GM23338 (cell line): ENCODE measurements at regions not wholly inside any gene's neighbourhood (a gene's known extent, or its start where the extent isn't known, plus 50 kb on each side); places are given as distances from the start of the nearest gene placed in this dataset.

Experiments
- ATAC-seq: fragments of 200-7000 bp; cut with Tn5 transposase; 3 replicates; pipeline ENCODE4 v1.9.1; 2020
- DNase-seq: peaks from one replicate; pipeline ENCODE4 v3.0.0-alpha.2; 2015; ENCODE audit warnings: low spot score
- H2AFZ ChIP-seq: fragments of 200-600 bp; sonication (generic); 2 replicates; pipeline ENCODE4 v1.8.0; 2016; ENCODE audit warnings: antibody characterized with exemption, mild to moderate bottlenecking, moderate library complexity
- H3F3A ChIP-seq: fragments of 200-600 bp; sonication (generic); replicated peaks from 2 replicates; pipeline ENCODE4 v1.8.0; 2017; ENCODE audit warnings: antibody characterized with exemption, mixed run types, low read depth
- H3K27ac ChIP-seq: fragments of 200-600 bp; sonication (generic); 2 replicates; pipeline ENCODE4 v1.6.1; 2016; ENCODE audit warnings: low read depth
- H3K27me3 ChIP-seq: fragments of 200-600 bp; sonication (generic); 2 replicates; pipeline ENCODE4 v1.8.0; 2016; ENCODE audit warnings: mild to moderate bottlenecking, mixed run types, moderate library complexity; ENCODE audit not compliant: insufficient read depth
- H3K36me3 ChIP-seq: fragments of 200-600 bp; sonication (generic); 2 replicates; pipeline ENCODE4 v1.8.0; 2016; ENCODE audit warnings: mild to moderate bottlenecking; ENCODE audit not compliant: insufficient read depth
- H3K4me1 ChIP-seq: fragments of 200-600 bp; sonication (generic); 2 replicates; pipeline ENCODE4 v1.8.0; 2016; ENCODE audit warnings: mild to moderate bottlenecking, moderate library complexity; ENCODE audit not compliant: insufficient read depth
- H3K4me2 ChIP-seq: fragments of 200-600 bp; sonication (generic); 2 replicates; pipeline ENCODE4 v1.7.1; 2017; ENCODE audit warnings: mixed run types
- H3K4me3 ChIP-seq: fragments of 200-600 bp; sonication (generic); 2 replicates; pipeline ENCODE4 v1.6.1; 2016; ENCODE audit warnings: mixed run types
- H3K79me2 ChIP-seq: fragments of 200-600 bp; sonication (generic); replicated peaks from 2 replicates; pipeline ENCODE4 v1.8.0; 2017; ENCODE audit warnings: mild to moderate bottlenecking; ENCODE audit not compliant: insufficient read depth
- H3K9me2 ChIP-seq: fragments of 200-600 bp; sonication (generic); 2 replicates; pipeline ENCODE4 v1.8.0; 2017; ENCODE audit not compliant: insufficient read depth
- H4K20me1 ChIP-seq: fragments of 200-600 bp; sonication (generic); replicated peaks from 2 replicates; pipeline ENCODE4 v1.8.0; 2017; ENCODE audit warnings: mild to moderate bottlenecking; ENCODE audit not compliant: insufficient read depth
- H3K27ac Mint-ChIP-seq: 2 replicates; pipeline ENCODE4 v1.8.0; 2020; ENCODE audit warnings: inconsistent platforms, mild to moderate bottlenecking, moderate library complexity, mixed read lengths
- H3K27me3 Mint-ChIP-seq: 3 replicates; pipeline ENCODE4 v1.8.0; 2022; ENCODE audit warnings: low read depth, mild to moderate bottlenecking, moderate library complexity, mixed read lengths, inconsistent platforms; ENCODE audit not compliant: insufficient read depth, poor library complexity
- H3K36me3 Mint-ChIP-seq: 3 replicates; pipeline ENCODE4 v1.8.0; 2021; ENCODE audit warnings: low read depth, mild to moderate bottlenecking, inconsistent platforms, moderate library complexity, mixed read lengths
- H3K4me1 Mint-ChIP-seq: 3 replicates; pipeline ENCODE4 v1.8.0; 2020; ENCODE audit warnings: mild to moderate bottlenecking, inconsistent platforms, mixed read lengths
- H3K4me3 Mint-ChIP-seq: 3 replicates; pipeline ENCODE4 v1.8.0; 2021; ENCODE audit warnings: moderate library complexity, mild to moderate bottlenecking, inconsistent platforms, mixed read lengths
- H3K9me3 Mint-ChIP-seq: 3 replicates; pipeline ENCODE4 v1.8.0; 2020; ENCODE audit warnings: moderate library complexity, mild to moderate bottlenecking, inconsistent platforms, mixed read lengths
- CREB1 ChIP-seq: fragments of 250-450 bp; sonication (Bioruptor Pico); IDR thresholded peaks from 2 replicates; pipeline ENCODE4 v1.5.0; 2020; ENCODE audit warnings: low read depth, mild to moderate bottlenecking, moderate library complexity
- EZH2 ChIP-seq: fragments of 200-600 bp; sonication (generic); IDR thresholded peaks from one replicate; pipeline ENCODE4 v1.8.0; 2017; ENCODE audit warnings: antibody characterized with exemption, mild to moderate bottlenecking, low read depth; ENCODE audit not compliant: unreplicated experiment
- EZH2phosphoT487 ChIP-seq: fragments of 200-600 bp; sonication (generic); IDR thresholded peaks from one replicate; pipeline ENCODE4 v1.8.1; 2018; ENCODE audit warnings: antibody characterized with exemption; ENCODE audit not compliant: unreplicated experiment
- NANOG ChIP-seq: IDR thresholded peaks from 2 replicates; pipeline ENCODE4 v1.6.1; 2016; ENCODE audit warnings: antibody characterized with exemption, borderline replicate concordance
- STAT1 ChIP-seq: IDR thresholded peaks from one replicate; pipeline ENCODE4 v1.6.1; 2016; ENCODE audit warnings: antibody characterized with exemption; ENCODE audit not compliant: unreplicated experiment
- ZNF114 ChIP-seq: fragments of 250-450 bp; sonication (Bioruptor Pico); IDR thresholded peaks from 2 replicates; pipeline ENCODE4 v1.5.0; 2020; ENCODE audit warnings: mild to moderate bottlenecking, moderate library complexity
- ZNF331 ChIP-seq: fragments of 250-450 bp; sonication (Bioruptor Pico); IDR thresholded peaks from 2 replicates; pipeline ENCODE4 v1.5.0; 2020; ENCODE audit warnings: low read depth, mild to moderate bottlenecking, moderate library complexity
- TF ChIP-seq, protein P1 (sequence below): IDR thresholded peaks from 2 replicates; pipeline ENCODE4 v1.6.1; 2016; ENCODE audit warnings: antibody characterized with exemption
- TF ChIP-seq, protein P2 (sequence below), 2 experiments: fragments of 200-600 bp in 1 of 2; sonication (generic) in 1 of 2; conservative IDR thresholded peaks; 2 replicates each; pipeline versions ENCODE4 v1.5.1 to v1.6.1; 2016 to 2017; ENCODE audit warnings: antibody characterized with exemption in 2 of 2, low read depth in 2 of 2, mild to moderate bottlenecking in 2 of 2, moderate library complexity in 1 of 2
- TF ChIP-seq, protein P3 (sequence below): fragments of 250-450 bp; sonication (Bioruptor Pico); IDR thresholded peaks from 2 replicates; pipeline ENCODE4 v1.5.0; 2020; ENCODE audit warnings: mild to moderate bottlenecking, moderate library complexity
- TF ChIP-seq, protein P4 (sequence below): IDR thresholded peaks from one replicate; pipeline ENCODE4 v1.6.1; 2018; ENCODE audit warnings: antibody characterized with exemption; ENCODE audit not compliant: unreplicated experiment

DNA sequence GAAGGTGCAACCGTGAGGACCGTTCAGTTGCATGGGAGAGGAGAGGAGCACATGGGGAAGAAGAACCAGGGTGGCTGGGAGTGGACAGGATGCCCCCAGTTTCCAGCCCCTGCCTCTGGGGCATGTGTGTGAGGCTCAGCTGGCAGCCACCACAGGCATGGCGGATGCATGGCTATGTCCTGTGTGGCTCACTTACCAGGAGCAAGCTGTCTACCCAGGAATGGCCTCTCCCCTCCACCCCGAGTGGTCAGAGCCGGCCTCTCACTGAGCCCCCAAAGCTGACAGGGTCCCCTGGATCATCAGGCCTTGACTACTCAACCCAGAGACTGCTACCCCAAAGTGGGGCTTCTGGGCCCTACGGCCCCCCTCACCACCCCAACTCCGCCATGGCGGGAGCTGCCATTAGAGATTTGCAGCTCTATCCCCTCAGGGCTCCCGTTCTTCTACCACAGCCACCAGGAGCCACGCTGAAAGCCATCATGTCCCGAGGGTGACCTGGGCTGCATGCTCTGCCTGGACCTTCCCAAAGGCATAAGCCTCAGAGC is 65.3 kb downstream of the RHOB start (continued):
- TF ChIP-seq, protein P1, sequence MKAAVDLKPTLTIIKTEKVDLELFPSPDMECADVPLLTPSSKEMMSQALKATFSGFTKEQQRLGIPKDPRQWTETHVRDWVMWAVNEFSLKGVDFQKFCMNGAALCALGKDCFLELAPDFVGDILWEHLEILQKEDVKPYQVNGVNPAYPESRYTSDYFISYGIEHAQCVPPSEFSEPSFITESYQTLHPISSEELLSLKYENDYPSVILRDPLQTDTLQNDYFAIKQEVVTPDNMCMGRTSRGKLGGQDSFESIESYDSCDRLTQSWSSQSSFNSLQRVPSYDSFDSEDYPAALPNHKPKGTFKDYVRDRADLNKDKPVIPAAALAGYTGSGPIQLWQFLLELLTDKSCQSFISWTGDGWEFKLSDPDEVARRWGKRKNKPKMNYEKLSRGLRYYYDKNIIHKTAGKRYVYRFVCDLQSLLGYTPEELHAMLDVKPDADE: no peak
- TF ChIP-seq, protein P2, sequence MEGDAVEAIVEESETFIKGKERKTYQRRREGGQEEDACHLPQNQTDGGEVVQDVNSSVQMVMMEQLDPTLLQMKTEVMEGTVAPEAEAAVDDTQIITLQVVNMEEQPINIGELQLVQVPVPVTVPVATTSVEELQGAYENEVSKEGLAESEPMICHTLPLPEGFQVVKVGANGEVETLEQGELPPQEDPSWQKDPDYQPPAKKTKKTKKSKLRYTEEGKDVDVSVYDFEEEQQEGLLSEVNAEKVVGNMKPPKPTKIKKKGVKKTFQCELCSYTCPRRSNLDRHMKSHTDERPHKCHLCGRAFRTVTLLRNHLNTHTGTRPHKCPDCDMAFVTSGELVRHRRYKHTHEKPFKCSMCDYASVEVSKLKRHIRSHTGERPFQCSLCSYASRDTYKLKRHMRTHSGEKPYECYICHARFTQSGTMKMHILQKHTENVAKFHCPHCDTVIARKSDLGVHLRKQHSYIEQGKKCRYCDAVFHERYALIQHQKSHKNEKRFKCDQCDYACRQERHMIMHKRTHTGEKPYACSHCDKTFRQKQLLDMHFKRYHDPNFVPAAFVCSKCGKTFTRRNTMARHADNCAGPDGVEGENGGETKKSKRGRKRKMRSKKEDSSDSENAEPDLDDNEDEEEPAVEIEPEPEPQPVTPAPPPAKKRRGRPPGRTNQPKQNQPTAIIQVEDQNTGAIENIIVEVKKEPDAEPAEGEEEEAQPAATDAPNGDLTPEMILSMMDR (conservative IDR thresholded peaks at IDR 0.05; ENCODE audit: low read depth in 2 of 2): no peak

DNA sequence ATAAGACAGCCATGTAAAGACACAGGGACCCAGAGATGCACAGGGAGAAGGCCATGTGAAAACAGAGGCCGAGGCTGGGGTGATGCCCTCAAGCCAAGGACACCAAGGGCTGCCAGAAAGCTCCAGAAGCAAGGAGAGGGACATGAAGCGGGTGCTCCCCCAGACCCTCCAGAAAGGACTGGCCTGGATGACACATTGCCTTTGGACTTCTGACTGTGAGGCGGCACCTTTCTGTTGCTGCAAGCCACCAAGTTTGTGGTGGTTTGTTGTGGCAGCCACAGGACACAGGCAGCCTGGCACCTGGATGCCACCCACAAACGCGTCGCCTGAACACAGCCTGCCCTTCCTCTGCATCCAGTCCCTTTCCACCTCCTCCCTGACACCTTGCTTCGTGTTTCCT is 67.1 kb downstream of the RHOB start:
- H3K4me1 Mint-ChIP-seq: peaks cover 13% of the 10 kb centered on the region
- H3K27ac Mint-ChIP-seq: no peak overlapping the region

More for the DNA sequence above, 67.1 kb downstream of the RHOB start:
- TF ChIP-seq EZH2phosphoT487 (no peak), CREB1 (CRISPR knock-in tag) (no peak), ZNF114 (CRISPR knock-in tag) (no peak), ZNF331 (no peak), STAT1 (no peak), NANOG (no peak), EZH2 (no peak)
- TF ChIP-seq, protein P3, sequence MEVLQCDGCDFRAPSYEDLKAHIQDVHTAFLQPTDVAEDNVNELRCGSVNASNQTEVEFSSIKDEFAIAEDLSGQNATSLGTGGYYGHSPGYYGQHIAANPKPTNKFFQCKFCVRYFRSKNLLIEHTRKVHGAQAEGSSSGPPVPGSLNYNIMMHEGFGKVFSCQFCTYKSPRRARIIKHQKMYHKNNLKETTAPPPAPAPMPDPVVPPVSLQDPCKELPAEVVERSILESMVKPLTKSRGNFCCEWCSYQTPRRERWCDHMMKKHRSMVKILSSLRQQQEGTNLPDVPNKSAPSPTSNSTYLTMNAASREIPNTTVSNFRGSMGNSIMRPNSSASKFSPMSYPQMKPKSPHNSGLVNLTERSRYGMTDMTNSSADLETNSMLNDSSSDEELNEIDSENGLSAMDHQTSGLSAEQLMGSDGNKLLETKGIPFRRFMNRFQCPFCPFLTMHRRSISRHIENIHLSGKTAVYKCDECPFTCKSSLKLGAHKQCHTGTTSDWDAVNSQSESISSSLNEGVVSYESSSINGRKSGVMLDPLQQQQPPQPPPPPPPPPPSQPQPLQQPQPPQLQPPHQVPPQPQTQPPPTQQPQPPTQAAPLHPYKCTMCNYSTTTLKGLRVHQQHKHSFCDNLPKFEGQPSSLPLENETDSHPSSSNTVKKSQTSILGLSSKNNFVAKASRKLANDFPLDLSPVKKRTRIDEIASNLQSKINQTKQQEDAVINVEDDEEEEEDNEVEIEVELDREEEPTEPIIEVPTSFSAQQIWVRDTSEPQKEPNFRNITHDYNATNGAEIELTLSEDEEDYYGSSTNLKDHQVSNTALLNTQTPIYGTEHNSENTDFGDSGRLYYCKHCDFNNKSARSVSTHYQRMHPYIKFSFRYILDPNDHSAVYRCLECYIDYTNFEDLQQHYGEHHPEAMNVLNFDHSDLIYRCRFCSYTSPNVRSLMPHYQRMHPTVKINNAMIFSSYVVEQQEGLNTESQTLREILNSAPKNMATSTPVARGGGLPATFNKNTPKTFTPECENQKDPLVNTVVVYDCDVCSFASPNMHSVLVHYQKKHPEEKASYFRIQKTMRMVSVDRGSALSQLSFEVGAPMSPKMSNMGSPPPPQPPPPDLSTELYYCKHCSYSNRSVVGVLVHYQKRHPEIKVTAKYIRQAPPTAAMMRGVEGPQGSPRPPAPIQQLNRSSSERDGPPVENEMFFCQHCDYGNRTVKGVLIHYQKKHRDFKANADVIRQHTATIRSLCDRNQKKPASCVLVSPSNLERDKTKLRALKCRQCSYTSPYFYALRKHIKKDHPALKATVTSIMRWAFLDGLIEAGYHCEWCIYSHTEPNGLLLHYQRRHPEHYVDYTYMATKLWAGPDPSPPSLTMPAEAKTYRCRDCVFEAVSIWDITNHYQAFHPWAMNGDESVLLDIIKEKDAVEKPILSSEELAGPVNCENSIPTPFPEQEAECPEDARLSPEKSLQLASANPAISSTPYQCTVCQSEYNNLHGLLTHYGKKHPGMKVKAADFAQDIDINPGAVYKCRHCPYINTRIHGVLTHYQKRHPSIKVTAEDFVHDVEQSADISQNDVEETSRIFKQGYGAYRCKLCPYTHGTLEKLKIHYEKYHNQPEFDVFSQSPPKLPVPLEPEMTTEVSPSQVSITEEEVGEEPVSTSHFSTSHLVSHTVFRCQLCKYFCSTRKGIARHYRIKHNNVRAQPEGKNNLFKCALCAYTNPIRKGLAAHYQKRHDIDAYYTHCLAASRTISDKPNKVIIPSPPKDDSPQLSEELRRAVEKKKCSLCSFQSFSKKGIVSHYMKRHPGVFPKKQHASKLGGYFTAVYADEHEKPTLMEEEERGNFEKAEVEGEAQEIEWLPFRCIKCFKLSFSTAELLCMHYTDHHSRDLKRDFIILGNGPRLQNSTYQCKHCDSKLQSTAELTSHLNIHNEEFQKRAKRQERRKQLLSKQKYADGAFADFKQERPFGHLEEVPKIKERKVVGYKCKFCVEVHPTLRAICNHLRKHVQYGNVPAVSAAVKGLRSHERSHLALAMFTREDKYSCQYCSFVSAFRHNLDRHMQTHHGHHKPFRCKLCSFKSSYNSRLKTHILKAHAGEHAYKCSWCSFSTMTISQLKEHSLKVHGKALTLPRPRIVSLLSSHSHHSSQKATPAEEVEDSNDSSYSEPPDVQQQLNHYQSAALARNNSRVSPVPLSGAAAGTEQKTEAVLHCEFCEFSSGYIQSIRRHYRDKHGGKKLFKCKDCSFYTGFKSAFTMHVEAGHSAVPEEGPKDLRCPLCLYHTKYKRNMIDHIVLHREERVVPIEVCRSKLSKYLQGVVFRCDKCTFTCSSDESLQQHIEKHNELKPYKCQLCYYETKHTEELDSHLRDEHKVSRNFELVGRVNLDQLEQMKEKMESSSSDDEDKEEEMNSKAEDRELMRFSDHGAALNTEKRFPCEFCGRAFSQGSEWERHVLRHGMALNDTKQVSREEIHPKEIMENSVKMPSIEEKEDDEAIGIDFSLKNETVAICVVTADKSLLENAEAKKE: no peak
- TF ChIP-seq, protein P4, sequence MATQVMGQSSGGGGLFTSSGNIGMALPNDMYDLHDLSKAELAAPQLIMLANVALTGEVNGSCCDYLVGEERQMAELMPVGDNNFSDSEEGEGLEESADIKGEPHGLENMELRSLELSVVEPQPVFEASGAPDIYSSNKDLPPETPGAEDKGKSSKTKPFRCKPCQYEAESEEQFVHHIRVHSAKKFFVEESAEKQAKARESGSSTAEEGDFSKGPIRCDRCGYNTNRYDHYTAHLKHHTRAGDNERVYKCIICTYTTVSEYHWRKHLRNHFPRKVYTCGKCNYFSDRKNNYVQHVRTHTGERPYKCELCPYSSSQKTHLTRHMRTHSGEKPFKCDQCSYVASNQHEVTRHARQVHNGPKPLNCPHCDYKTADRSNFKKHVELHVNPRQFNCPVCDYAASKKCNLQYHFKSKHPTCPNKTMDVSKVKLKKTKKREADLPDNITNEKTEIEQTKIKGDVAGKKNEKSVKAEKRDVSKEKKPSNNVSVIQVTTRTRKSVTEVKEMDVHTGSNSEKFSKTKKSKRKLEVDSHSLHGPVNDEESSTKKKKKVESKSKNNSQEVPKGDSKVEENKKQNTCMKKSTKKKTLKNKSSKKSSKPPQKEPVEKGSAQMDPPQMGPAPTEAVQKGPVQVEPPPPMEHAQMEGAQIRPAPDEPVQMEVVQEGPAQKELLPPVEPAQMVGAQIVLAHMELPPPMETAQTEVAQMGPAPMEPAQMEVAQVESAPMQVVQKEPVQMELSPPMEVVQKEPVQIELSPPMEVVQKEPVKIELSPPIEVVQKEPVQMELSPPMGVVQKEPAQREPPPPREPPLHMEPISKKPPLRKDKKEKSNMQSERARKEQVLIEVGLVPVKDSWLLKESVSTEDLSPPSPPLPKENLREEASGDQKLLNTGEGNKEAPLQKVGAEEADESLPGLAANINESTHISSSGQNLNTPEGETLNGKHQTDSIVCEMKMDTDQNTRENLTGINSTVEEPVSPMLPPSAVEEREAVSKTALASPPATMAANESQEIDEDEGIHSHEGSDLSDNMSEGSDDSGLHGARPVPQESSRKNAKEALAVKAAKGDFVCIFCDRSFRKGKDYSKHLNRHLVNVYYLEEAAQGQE: no peak
- Mint-ChIP-seq H3K27me3 (peaks cover 6% of the 10 kb centered on the region), H3K4me3 (no peak overlapping the region), H3K36me3 (peaks cover 6% of the 10 kb centered on the region; the same call in 2 of the 3 replicates), H3K9me3 (peaks cover 5% of the 10 kb centered on the region)
- Histone ChIP-seq H3K4me1 (peaks cover 9% of the 10 kb centered on the region; the same call in 1 of the 2 replicates), H4K20me1 (no peaks in the 10 kb centered on the region), H3K79me2 (no peaks in the 10 kb centered on the region), H3K36me3 (no peaks in the 10 kb centered on the region), H3F3A (no peaks in the 10 kb centered on the region), H3K4me3 (no peak overlapping the region), H3K27me3 (no peaks in the 10 kb centered on the region), H2AFZ (no peak overlapping the region), H3K9me2 (0 out of 2 replicates have a peak, but pooled peaks cover 5% of the 10 kb centered on the region), H3K27ac (no peak overlapping the region), H3K4me2 (no peak overlapping the region)
- DNase-seq (no peak), ATAC-seq (no peak)
